ENCODE measurements at regions not wholly inside any gene's neighbourhood (a gene's known extent, or its start where the extent isn't known, plus 50 kb on each side); places are given as distances from the start of the nearest gene placed in this dataset.

DNA sequence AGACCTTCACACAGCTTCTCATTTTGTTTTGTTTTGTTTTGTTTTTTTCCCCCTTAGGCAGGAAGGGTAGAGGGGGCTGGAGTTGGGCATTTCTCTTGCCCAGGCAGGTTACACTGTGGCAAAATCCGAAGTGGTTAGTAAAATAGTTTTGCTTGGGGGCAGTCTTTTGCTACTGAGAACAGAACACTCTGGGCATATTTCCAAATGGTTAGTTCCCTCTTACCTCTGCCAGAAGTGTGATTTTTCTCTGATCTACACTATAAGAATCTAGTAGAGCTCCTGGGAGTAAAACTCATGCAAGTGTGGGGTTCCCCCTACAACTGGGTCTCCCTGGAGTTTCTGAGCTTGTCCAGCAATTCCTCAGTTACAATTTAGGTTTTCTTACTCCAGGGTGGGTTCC is 61.7 kb downstream of the NPS start:
- Histone ChIP-seq H3K36me3 (no peaks in the 10 kb centered on the region), H3K27ac (no peak overlapping the region), H3K4me1 (ENCODE audit: insufficient read depth) (no peaks in the 10 kb centered on the region), H3K27me3 (no peaks in the 10 kb centered on the region), H3K9me3 (no peaks in the 10 kb centered on the region), H3K4me3 (no peak overlapping the region)
- TF ChIP-seq EP300 (IDR thresholded peaks at IDR 0.05): no peak
- TF ChIP-seq, protein P1, sequence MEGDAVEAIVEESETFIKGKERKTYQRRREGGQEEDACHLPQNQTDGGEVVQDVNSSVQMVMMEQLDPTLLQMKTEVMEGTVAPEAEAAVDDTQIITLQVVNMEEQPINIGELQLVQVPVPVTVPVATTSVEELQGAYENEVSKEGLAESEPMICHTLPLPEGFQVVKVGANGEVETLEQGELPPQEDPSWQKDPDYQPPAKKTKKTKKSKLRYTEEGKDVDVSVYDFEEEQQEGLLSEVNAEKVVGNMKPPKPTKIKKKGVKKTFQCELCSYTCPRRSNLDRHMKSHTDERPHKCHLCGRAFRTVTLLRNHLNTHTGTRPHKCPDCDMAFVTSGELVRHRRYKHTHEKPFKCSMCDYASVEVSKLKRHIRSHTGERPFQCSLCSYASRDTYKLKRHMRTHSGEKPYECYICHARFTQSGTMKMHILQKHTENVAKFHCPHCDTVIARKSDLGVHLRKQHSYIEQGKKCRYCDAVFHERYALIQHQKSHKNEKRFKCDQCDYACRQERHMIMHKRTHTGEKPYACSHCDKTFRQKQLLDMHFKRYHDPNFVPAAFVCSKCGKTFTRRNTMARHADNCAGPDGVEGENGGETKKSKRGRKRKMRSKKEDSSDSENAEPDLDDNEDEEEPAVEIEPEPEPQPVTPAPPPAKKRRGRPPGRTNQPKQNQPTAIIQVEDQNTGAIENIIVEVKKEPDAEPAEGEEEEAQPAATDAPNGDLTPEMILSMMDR (IDR thresholded peaks at IDR 0.05): no peak
- no peak for TF ChIP-seq POLR2A (IDR thresholded peaks at IDR 0.05)
- intact Hi-C loops (cut with DNase I): no loop called here
- no peak for DNase-seq
- WGBS, 3 donors: 35 to 79% (median 38%) methylated on average over 1 of the region's 1 CpG

DNA sequence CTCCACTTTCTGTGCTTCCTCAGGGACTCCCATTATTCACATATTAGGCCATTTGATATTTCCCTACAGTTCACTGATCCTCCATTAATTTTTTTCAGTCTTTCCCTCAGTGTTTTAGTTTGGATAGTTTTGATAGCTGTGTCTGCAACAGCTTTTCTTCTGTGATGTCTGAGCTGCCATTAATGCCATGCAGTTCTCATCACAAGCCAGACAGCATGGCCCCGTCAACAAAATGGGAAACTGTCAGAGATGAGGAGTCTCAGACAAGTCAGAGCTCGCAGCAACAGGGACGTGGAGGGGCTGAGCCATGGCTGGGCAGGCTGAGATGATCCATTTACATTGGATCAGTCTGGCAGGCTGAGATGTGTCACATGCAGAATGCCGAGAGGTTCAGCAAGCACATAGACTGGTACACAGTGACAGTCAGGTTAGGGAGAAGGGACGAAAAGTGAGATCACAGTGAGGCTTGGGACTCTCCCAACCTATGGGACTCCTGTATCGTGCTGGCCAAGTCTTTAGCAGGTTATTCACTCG is 65.4 kb downstream of the NPS start:
- Histone ChIP-seq H3K27ac (no peak overlapping the region), H3K27me3 (no peaks in the 10 kb centered on the region), H3K36me3 (no peaks in the 10 kb centered on the region), H3K9me3 (no peaks in the 10 kb centered on the region), H3K4me1 (ENCODE audit: insufficient read depth) (no peaks in the 10 kb centered on the region), H3K4me3 (no peak overlapping the region)
- no peak for DNase-seq
- TF ChIP-seq POLR2A (IDR thresholded peaks at IDR 0.05) (no peak), EP300 (IDR thresholded peaks at IDR 0.05) (no peak)
- TF ChIP-seq, protein P1 (IDR thresholded peaks at IDR 0.05): no peak
- intact Hi-C loops (cut with DNase I): no loop called here
- WGBS, 3 donors: 68 to 74% (median 72%) methylated on average over 7 of the region's 7 CpGs

DNA sequence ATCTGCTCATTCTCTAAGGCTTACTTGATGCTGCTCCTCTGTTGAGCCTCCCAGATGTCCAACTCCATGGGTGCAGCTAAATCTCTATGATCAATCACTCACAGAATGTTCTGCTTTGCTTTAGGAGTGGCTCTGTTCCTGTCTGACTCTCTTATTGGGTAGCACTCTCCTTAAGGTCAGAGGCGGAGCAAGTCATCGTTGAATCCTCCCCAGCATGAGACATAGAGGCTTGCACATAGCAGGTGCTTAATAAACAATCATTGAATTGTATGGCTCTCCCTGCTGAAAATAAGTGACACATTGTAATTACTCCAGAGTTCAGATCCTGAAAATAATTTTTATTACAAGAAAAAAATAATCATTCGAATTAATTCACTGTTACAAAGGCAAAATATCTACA is 69.7 kb downstream of the NPS start:
- Histone ChIP-seq H3K27me3 (no peaks in the 10 kb centered on the region), H3K27ac (no peak overlapping the region)

DNA sequence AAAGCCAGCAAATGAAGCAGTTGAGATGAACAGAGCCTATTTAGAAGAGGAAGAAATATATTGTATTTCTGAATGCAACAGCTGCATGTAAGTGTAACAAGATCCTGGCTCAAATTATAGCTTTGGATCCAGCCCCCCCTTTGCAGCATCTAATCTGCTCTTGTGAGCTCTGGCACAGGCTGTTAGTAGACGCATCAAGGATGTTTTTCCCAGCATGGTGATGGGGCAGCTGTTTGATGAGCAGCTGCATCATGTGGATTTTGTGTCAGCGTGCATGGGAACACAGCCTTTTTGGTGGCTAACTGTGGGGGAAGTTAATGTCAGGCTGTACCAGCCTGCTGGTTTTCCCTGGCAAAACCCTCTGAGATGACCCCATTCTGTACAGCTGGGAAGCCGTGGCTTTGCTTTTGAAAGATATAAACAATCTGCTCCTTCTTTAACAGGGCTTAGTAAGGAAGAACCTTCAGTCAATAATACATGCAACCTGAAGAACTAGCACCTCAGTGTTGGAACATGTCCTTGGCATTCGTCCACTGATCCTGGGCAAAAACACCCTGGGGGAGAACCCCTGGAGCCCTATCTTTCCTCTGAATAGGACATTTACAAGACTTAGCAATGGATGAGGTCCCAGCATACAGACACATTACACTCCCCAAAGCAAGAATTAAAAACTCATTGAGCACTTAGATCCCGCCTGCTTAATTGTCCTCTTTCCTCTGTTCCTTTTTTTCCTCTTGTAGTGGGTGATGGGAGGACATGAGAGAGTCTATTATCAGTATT is 70.6 kb downstream of the NPS start:
- H3K27ac ChIP-seq: no peak overlapping the region
- WGBS, 3 donors: 45 to 57% (median 49%) methylated on average over 5 of the region's 5 CpGs
- no peaks in the 10 kb centered on the region for H3K27me3 ChIP-seq
- no peaks in the 10 kb centered on the region for H3K4me1 ChIP-seq (ENCODE audit: insufficient read depth)
- H3K9me3 ChIP-seq: no peaks in the 10 kb centered on the region
- intact Hi-C loops (cut with DNase I): no loop called here
- H3K4me3 ChIP-seq: no peak overlapping the region
- H3K36me3 ChIP-seq: no peaks in the 10 kb centered on the region
- TF ChIP-seq, protein P1 (IDR thresholded peaks at IDR 0.05): no peak
- no peak for TF ChIP-seq POLR2A (IDR thresholded peaks at IDR 0.05)
- TF ChIP-seq EP300 (IDR thresholded peaks at IDR 0.05): no peak
- DNase-seq: no peak

More for the DNA sequence above, 69.7 kb downstream of the NPS start:
- Histone ChIP-seq H3K4me3 (no peak overlapping the region), H3K4me1 (ENCODE audit: insufficient read depth) (no peaks in the 10 kb centered on the region), H3K9me3 (no peaks in the 10 kb centered on the region), H3K36me3 (no peaks in the 10 kb centered on the region)
- 61 to 90% (median 89%) methylated on average over 3 of the region's 3 CpGs for WGBS, 3 donors
- DNase-seq: no peak
- no peak for TF ChIP-seq EP300 (IDR thresholded peaks at IDR 0.05)
- TF ChIP-seq POLR2A (IDR thresholded peaks at IDR 0.05): no peak
- TF ChIP-seq, protein P1 (IDR thresholded peaks at IDR 0.05): no peak
- intact Hi-C loops (cut with DNase I): no loop called here
